Suppressor macrophage treated with lipopolysaccharide for 4 hours (primary cell): ENCODE measurements at regions not wholly inside any gene's neighbourhood (a gene's known extent, or its start where the extent isn't known, plus 50 kb on each side); places are given as distances from the start of the nearest gene placed in this dataset.

Experiments used
- DNase-seq: peaks from one replicate; pipeline ENCODE4 v3.0.0-alpha.2; 2020

- DNase-seq: no peak
Measured at GRCh38 chr1:239209591-239209990, 176.8 kb upstream of the CHRM3 start.

- no peak for DNase-seq
Measured at GRCh38 chr1:239204401-239204800, 182.0 kb upstream of the CHRM3 start.

GRCh38 chr1:239197871-239198270 lies 188.5 kb upstream of the CHRM3 start:
- no peak for DNase-seq

- DNase-seq: no peak
Measured at GRCh38 chr1:239189998-239190512, 196.3 kb upstream of the CHRM3 start.

GRCh38 chr1:239186487-239186886 lies 199.9 kb upstream of the CHRM3 start:
- DNase-seq: no peak

GRCh38 chr1:239185245-239185619 lies 201.1 kb upstream of the CHRM3 start:
- DNase-seq: no peak

- no peak for DNase-seq
Measured at GRCh38 chr1:239184561-239185244, 201.7 kb upstream of the CHRM3 start.

GRCh38 chr1:239178961-239179360 lies 207.4 kb upstream of the CHRM3 start:
- no peak for DNase-seq

GRCh38 chr1:239174880-239175279 lies 211.5 kb upstream of the CHRM3 start:
- DNase-seq: no peak

- no peak for DNase-seq
Measured at GRCh38 chr1:239170828-239171227, 215.5 kb upstream of the CHRM3 start.

- no peak for DNase-seq
Measured at GRCh38 chr1:239169276-239169675, 217.1 kb upstream of the CHRM3 start.

- no peak for DNase-seq
Measured at GRCh38 chr1:239164451-239165180, 221.8 kb upstream of the CHRM3 start.

- no peak for DNase-seq
Measured at GRCh38 chr1:239155466-239156091, 230.8 kb upstream of the CHRM3 start.

GRCh38 chr1:239151937-239152336 lies 234.4 kb upstream of the CHRM3 start:
- DNase-seq: no peak

GRCh38 chr1:239140968-239141367 lies 245.4 kb upstream of the CHRM3 start:
- DNase-seq: no peak

GRCh38 chr1:239139801-239140200 lies 246.6 kb upstream of the CHRM3 start:
- no peak for DNase-seq

- DNase-seq: peak; percentile 6
Measured at GRCh38 chr1:239128541-239128940, 257.8 kb upstream of the CHRM3 start.

- peak; percentile 16 for DNase-seq
Measured at GRCh38 chr1:239126884-239127283, 259.5 kb upstream of the CHRM3 start.

GRCh38 chr1:239125893-239126292 lies 260.5 kb upstream of the CHRM3 start:
- no peak for DNase-seq

GRCh38 chr1:239125027-239125426 lies 261.3 kb upstream of the CHRM3 start:
- no peak for DNase-seq

GRCh38 chr1:239123260-239123659 lies 263.1 kb upstream of the CHRM3 start:
- DNase-seq: no peak

GRCh38 chr1:239112101-239112935 lies 274.1 kb upstream of the CHRM3 start:
- no peak for DNase-seq

GRCh38 chr1:239107676-239108075 lies 278.7 kb upstream of the CHRM3 start:
- DNase-seq: no peak
